HG03520 (cell line): ENCODE measurements at regions not wholly inside any gene's neighbourhood (a gene's known extent, or its start where the extent isn't known, plus 50 kb on each side); places are given as distances from the start of the nearest gene placed in this dataset.
A peak's percentile ranks its signal among the peaks of the same experiment; 100 is the strongest.

Source experiments
- ATAC-seq: cut with Tn5 transposase; IDR thresholded peaks from one replicate; pipeline ENCODE4 v1.9.1; 2021; ENCODE audit warnings: mild to moderate bottlenecking, moderate library complexity; ENCODE audit not compliant: unreplicated experiment

DNA sequence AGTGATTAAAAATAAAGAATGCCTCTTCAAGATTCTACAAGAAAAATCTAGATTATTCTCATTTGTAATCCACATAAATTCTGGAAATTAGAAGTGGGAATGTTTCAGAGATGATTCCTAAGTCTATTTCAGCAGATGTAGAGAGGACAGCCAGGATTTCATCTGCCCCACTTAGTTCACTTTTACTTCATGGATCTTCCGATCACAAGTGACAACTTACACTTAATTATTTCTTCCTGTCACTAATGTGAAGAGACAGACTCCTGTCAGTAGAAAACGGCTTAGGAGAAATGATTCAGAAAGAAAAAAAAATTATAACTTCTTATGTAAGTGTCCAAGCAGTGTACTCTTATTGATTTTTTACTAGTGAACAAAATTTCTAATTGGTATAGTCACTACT, 368.2 kb upstream of the SMIM30 start:
- no peak for ATAC-seq

DNA sequence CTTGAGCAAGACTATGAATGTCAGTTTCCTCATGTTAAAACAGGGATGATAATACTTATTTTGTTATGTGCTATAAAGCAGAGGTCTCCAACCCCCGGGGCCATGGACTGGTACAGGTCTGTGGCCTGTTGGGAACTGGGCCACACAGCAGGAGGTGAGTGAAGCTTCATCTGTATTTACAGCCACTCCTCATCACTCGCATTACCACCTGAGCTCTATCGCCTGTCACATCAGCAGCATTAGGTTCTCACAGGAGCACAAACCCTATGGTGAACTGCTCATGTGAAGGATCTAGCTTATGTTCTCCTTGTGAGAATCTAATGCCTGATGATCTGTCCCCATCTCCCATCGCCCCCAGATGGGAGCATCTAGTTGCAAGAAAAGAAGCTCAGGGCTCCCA, 365.3 kb upstream of the SMIM30 start:
- no peak for ATAC-seq

DNA sequence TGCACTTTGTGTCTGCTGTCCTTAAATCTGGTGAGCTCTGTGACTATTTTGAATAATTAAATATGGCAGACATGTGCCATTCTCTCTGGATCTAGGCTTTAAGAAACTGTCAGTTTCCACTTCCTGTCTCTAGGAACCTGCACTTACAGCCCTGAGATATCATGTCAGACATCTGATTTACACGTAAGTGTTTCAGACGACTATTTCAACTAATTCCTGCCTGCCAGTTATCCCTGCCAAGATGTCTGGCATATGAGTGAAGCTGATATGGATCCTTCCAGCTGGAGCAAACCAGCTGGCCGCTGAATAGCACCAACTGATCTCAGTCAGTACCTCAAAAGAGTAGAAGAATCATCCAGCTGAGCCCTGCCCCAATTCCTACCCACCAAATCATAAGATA, 362.2 kb upstream of the SMIM30 start:
- no peak for ATAC-seq

- no peak for ATAC-seq
Observed at GRCh38 chr7:113464096-113464855, 345.9 kb upstream of the SMIM30 start.

GRCh38 chr7:113460067-113460466, 341.7 kb upstream of the SMIM30 start:
- ATAC-seq: no peak

GRCh38 chr7:113456533-113456932, 338.2 kb upstream of the SMIM30 start:
- ATAC-seq: no peak

GRCh38 chr7:113454597-113455169, 336.3 kb upstream of the SMIM30 start:
- no peak for ATAC-seq

DNA sequence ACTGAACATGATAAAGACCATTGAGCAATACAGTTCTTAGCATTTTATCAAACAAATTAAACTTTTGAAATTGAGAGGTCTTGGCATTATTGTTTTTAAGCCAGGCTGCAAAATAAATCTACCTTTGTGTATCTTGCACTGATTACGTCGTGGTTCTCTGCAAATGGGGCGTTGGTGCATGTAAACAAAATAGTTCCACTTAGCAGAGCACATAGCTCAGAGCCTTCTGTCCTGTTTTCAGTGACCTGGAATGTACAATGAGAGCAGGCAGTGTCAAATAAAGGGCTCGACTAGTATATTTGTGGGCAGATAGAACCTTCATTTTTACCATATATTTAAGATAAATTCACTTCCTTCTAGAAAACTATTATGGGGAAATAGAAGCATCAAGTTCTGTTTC, 333.9 kb upstream of the SMIM30 start:
- no peak for ATAC-seq

GRCh38 chr7:113446791-113447190, 328.4 kb upstream of the SMIM30 start:
- no peak for ATAC-seq

GRCh38 chr7:113446391-113446790, 328.0 kb upstream of the SMIM30 start:
- ATAC-seq: no peak

DNA sequence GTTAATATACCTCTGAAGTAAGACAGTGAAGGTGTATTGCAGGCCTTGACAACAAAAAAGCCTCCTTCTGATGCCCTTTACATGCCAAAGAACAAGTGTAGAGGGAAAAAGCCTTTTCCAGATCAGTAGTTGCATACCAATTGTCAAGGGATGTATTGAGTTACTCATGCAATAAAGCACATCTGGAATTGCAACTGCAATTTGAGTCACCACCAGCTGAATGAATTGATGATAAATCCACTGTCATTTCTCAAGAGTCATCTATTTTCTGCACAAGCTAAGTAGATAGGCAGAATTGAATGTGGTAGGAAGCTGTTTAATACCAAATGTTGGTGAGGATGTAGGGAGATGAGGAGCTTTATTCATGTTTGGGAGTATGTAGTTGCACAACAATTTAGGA, 325.9 kb upstream of the SMIM30 start:
- ATAC-seq: no peak

DNA sequence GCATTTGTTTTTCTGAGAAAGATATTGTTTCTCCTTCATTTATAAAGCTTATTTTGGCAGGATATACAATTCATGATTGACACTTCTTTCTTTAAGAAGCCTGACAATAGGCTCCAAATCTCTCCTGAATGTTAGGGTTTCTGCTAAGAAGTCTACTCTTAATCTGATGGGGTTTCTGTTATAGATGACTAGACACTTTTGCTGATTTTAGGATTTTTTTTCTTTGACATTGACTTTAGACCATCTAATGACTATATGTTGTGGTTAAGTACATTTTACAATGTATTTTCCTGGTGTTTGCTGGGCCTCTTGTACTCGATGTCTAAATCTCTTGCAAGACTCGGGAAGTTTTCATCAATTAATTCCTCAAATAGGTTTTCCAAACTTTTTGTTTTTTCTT, 321.8 kb upstream of the SMIM30 start:
- no peak for ATAC-seq

DNA sequence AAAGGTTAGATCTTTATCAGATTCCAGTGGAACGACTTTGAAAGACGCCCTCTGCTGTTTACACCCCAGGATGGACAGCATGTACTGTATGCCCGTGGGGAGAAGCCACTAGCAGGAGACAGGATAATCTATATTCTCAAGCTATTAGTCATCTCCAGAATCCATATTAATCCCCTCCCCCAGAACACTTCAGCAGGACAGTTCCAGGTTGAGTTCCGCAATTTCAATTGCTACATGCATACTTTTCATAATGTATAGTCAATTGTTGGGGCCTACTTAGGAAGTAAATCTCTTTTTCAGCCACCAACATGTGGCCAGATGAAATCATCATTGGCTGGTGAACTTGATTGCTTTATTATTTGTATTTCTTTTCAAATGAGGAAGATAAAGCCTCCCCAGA, 313.1 kb upstream of the SMIM30 start:
- no peak for ATAC-seq

- no peak for ATAC-seq
Observed at GRCh38 chr7:113424185-113424817, 305.9 kb upstream of the SMIM30 start.

- ATAC-seq: peak; percentile 100
Observed at GRCh38 chr7:113421696-113422330, 303.5 kb upstream of the SMIM30 start.

- no peak for ATAC-seq
Observed at GRCh38 chr7:113414401-113415035, 296.2 kb upstream of the SMIM30 start.

GRCh38 chr7:113412410-113412809, 294.1 kb upstream of the SMIM30 start:
- no peak for ATAC-seq

GRCh38 chr7:113410796-113411195, 292.4 kb upstream of the SMIM30 start:
- ATAC-seq: no peak

GRCh38 chr7:113408999-113409398, 290.6 kb upstream of the SMIM30 start:
- ATAC-seq: no peak

DNA sequence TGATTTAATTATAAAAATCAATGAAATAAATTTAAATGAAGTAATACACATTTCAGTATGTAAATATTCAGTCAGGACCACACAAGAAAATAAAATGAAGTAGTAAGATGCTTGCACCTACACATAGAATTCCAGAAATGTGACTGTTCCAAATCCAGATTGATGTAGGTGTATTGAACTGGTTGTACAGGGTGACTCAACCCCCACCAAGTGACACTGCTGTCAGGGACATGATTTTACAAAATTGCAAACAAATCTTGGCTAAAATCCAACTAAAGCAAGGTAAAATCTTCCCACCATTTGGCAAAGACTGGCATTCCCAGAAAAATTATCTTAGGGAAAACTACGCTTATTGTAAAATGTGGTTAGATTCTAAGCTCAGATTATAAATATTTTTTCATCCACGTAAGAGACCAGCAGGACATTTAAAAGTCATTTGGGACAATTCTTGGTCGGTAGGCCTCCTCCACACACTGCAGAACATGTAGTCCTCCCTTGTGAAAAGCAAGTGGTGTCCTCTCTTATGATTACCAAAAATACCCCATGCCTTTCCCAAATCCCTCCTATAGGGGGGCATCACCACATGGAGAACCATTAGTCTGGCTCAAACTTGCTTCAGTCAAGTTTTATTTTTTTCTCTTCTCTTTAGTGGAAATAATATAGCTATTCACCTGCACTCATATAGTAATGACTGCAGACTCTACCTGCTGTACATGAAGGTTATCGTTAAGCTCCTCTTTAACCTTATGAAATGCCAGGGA, 287.1 kb upstream of the SMIM30 start:
- no peak for ATAC-seq

DNA sequence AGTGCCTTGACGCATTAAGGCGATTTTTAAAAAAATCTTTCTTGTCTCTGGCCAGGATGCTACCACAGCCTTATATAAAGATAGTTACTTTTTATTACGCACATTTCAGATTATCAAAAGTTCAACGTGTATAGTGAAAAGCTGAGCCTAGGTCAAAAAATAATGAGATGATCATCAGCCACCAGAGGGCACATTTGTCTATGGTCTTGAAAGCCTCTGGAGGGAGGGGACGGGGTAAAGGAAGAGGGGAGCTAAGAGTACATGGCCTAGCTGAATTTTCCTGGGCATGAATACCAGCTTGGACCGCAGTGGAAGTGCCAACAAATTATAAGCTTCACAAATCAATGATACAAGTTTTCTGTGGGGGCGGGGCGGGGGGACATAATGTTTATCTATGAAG, 285.9 kb upstream of the SMIM30 start:
- peak; percentile 48 for ATAC-seq
